HUES64 (cell line): ENCODE measurements at regions not wholly inside any gene's neighbourhood (a gene's known extent, or its start where the extent isn't known, plus 50 kb on each side); places are given as distances from the start of the nearest gene placed in this dataset.
"Not testable (repeated sequence)": the region's sequence is repeated elsewhere in the genome, so short reads cannot be mapped to it uniquely, and the experiment has no call there.

Source experiments
- H3K27ac ChIP-seq: 2 replicates; pipeline ENCODE4 v1.7.0; 2013; ENCODE audit warnings: low read depth, low read length, inconsistent platforms
- H3K27me3 ChIP-seq: 2 replicates; pipeline ENCODE4 v1.6.1; 2013; ENCODE audit warnings: mild to moderate bottlenecking, low read length; ENCODE audit not compliant: insufficient read depth
- H3K36me3 ChIP-seq: 2 replicates; pipeline ENCODE4 v1.6.1; 2013; ENCODE audit warnings: mild to moderate bottlenecking, low read length; ENCODE audit not compliant: insufficient read depth
- H3K4me1 ChIP-seq: 2 replicates; pipeline ENCODE4 v1.6.1; 2013; ENCODE audit warnings: mild to moderate bottlenecking, low read length, moderate library complexity; ENCODE audit not compliant: insufficient read depth
- H3K4me3 ChIP-seq: 2 replicates; pipeline ENCODE4 v1.5.1; 2013; ENCODE audit warnings: mild to moderate bottlenecking, low read length, moderate library complexity
- H3K9ac ChIP-seq: 2 replicates; pipeline ENCODE4 v1.6.1; 2013; ENCODE audit warnings: mild to moderate bottlenecking, low read depth, low read length
- H3K9me3 ChIP-seq: 2 replicates; pipeline ENCODE4 v1.6.1; 2013; ENCODE audit warnings: low read depth, low read length; ENCODE audit not compliant: insufficient read depth
- WGBS: fragments of 150-250, 120-280 bp; methylation state at CpG from one replicate; pipeline ENCODE4 v1.1.7; 2013; ENCODE audit warnings: missing lambda C conversion rate; 5-methylcytosine and 5-hydroxymethylcytosine counted together

DNA sequence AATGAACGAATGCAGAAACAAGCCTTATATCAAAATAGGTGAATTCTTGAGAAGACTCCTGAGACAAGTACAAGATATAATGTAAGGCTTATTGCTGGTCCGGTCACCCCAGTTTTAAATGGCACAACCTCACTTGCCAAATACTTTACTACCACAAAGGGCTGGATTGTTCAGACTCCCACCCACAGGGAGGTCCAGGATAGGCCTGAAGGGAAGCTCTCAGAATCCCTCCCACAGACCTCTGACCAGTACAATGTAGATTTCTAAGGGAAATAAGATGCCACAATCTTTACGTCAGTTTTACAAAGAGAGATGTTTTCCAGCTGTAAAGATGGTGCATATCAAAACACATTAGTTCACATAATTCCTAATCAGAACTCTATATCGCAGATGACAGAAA is 577.7 kb upstream of the ADAMTS9 start:
- Histone ChIP-seq H3K4me3 (no peak overlapping the region), H3K27ac (no peak overlapping the region), H3K27me3 (no peaks in the 10 kb centered on the region), H3K4me1 (peaks cover 11% of the 10 kb centered on the region), H3K36me3 (no peaks in the 10 kb centered on the region), H3K9ac (no peak overlapping the region), H3K9me3 (no peaks in the 10 kb centered on the region)
- 91% methylated on average over 3 of the region's 4 CpGs for WGBS

DNA sequence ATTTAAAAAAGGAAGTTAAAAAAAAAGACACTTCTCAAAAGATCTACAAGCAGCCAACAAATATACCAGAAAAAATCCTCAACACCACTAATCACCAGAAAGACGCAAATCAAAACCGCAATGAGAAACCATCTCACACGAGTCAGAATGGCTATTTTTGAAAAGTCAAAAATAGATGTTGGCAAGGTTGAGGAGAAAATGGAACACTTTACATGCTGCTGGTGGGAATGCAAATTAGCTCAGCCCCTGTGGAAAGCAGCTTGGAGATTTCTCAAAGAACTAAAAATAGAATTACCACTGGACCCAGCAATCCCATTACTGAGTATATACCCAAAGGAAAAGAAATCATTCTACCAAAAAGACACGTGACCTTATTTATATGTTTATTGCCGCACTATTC is 574.7 kb upstream of the ADAMTS9 start:
- H3K36me3 ChIP-seq = no peaks in the 10 kb centered on the region
- H3K9ac ChIP-seq = no peak overlapping the region
- no peak overlapping the region for H3K4me3 ChIP-seq
- WGBS = 100% methylated on average over 4 of the region's 5 CpGs
- H3K27ac ChIP-seq = no peak overlapping the region
- no peaks in the 10 kb centered on the region for H3K9me3 ChIP-seq
- H3K4me1 ChIP-seq = peaks cover 11% of the 10 kb centered on the region
- no peaks in the 10 kb centered on the region for H3K27me3 ChIP-seq

DNA sequence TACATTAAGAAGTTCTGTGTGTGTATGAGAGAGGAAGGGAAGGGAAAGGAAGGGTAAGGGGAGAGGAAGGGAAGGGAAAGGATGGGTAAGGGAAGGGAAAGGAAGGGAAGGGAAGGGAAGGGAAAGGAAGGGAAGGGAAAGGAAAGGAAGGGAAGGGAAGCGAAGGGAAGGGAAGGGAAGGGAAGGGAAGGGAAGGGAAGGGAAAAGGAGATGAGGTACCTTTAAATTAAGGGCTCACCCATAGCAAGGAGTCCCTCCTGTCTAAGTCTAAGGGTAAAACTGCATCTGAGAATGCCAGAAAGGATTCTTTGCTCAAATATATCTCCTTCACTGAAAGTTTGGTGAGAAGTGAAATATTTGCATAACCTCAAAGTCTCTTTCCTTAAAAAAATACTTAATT is 572.1 kb upstream of the ADAMTS9 start:
- no peaks in the 10 kb centered on the region for H3K36me3 ChIP-seq
- 62% methylated on average over 1 of the region's 1 CpG for WGBS
- H3K9ac ChIP-seq = no peak overlapping the region

DNA sequence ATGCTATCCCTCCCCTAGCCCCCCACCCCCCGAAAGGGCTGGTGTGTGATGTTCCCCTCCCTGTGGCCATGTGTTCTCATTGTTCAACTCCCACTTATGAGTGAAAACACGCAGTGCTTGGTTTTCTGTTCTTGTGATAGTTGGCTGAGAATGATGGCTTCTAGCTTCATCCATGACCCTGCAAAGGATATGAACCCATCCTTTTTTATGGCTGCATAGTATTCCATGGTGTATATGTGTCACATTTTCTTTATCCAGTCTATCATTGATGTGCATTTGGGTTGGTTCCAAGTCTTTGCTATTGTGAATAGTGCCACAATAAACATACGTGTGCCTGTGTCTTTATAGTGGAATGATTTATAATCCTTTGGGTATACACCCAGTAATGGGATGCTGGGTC is 565.1 kb upstream of the ADAMTS9 start:
- H3K9ac ChIP-seq, H3K36me3 ChIP-seq, H3K27ac ChIP-seq, H3K27me3 ChIP-seq, H3K4me3 ChIP-seq, H3K9me3 ChIP-seq, H3K4me1 ChIP-seq: not testable (repeated sequence)
- WGBS = 91% methylated on average over 2 of the region's 3 CpGs

More for the DNA sequence above, 572.1 kb upstream of the ADAMTS9 start:
- Histone ChIP-seq H3K9me3 (no peaks in the 10 kb centered on the region), H3K4me1 (no peaks in the 10 kb centered on the region), H3K27me3 (no peaks in the 10 kb centered on the region), H3K27ac (no peak overlapping the region), H3K4me3 (no peak overlapping the region)

DNA sequence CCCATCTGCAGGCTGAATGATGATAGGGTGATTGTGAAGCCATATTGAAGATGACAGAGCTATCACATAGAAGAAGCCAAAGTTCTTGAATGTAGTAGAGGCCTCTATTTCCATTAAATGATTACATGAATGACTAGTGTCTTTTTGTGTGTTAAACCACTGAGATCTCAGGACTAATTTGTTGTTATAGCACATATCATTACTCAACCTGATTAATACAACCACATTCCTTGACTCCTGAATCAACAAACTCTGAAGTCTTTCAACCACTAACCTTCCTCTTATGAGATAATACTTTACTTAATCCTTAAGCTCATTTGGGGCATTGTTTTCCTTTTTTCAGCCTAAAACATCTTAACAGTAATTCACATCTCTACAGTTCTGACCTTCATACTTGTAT is 564.5 kb upstream of the ADAMTS9 start:
- Histone ChIP-seq H3K9me3 (no peaks in the 10 kb centered on the region), H3K4me1 (no peaks in the 10 kb centered on the region), H3K9ac (no peak overlapping the region), H3K36me3 (no peaks in the 10 kb centered on the region), H3K27ac (no peak overlapping the region), H3K27me3 (no peaks in the 10 kb centered on the region), H3K4me3 (no peak overlapping the region)

DNA sequence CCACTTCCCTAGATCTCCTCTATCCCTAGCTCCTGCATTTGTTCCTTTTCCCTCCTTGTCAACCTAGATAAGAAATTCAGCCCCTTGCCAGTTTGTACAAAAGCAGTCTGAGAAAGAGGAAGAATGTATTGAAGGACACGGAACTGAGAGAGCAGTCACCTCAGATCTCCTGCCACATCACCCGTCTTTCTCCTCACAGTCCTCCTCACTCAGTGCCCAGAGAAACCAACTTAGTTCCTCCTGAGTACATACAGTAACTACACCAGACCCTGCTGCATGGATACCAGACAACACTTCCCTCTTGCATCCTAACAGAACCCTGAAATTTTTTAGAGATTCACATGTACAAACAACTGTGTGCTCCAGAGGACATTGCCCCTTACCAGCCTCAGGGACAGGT is 563.6 kb upstream of the ADAMTS9 start:
- Histone ChIP-seq H3K4me1 (no peaks in the 10 kb centered on the region), H3K36me3 (no peaks in the 10 kb centered on the region)
- WGBS = 92% methylated on average over 2 of the region's 2 CpGs

DNA sequence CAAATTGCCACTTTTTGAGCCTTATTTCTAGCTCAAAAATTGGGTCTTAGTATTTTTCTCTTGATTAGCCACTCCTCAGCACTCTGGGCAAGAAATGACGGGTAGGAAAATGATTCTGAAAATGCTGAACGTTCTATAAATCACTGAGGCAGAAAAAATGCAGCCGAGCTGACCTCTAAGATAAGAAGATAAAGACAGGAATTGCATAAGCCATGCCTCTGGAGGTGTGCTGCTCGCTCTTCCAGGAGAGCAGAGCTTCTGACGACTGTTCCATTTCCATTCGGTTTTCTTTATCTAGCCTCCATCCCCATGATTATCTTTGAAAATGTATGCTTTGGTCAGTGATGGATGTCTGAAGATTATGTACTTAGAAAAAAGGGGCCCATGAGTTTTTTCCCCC is 558.8 kb upstream of the ADAMTS9 start:
- Histone ChIP-seq H3K27me3 (no peaks in the 10 kb centered on the region), H3K9ac (no peak overlapping the region)
- 78% methylated on average over 5 of the region's 6 CpGs for WGBS

More for the DNA sequence above, 563.6 kb upstream of the ADAMTS9 start:
- Histone ChIP-seq H3K27me3 (no peaks in the 10 kb centered on the region), H3K9ac (no peak overlapping the region), H3K4me3 (no peak overlapping the region), H3K9me3 (no peaks in the 10 kb centered on the region), H3K27ac (no peak overlapping the region)

DNA sequence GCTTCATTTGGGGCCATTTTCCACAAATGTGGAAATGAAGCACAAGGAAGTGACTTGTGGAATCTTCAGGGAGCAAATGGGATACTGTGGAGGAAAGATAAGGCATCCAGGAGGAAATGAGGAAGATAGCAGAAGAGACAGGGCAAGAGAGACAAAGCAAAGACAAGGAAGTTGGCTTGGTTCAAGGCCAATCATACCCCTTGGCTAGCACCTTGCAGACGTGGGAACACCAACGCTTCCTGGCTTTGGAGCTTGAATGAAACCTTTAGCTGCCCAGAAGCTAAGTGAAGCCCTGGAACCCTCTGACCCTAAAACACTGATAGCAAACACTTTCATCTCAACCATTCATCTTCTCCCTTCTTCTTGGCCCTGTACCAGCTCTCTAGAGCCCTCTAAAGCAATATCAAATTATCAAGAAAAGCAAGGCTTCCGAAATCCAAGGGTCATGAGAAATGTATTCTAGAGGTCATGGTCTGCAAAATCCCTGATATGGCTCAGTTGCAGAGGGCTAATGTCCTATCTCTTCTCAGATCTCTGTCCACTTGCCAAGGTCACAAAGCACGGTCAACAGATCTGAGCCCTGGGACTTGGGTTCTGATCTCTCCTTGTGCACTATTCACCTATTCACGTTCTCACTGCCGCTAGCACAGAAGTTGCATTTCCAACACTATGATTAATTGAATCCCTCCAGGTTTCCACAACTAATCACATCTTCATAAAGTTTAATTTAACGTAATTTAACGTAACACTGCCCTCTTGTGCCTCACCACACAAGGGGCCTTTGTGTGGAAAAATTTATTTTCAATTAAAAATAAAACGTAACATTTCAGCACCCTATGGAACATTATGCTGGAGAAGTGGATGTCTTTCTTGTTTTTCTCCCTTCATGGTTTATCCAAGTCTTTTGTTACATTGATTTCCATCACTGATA is 557.6 kb upstream of the ADAMTS9 start:
- Histone ChIP-seq H3K9me3 (no peaks in the 10 kb centered on the region), H3K4me3 (no peak overlapping the region), H3K4me1 (no peaks in the 10 kb centered on the region), H3K36me3 (no peaks in the 10 kb centered on the region), H3K9ac (no peak overlapping the region), H3K27ac (no peak overlapping the region), H3K27me3 (no peaks in the 10 kb centered on the region)
- WGBS = 90% methylated on average over 7 of the region's 9 CpGs

More for the DNA sequence above, 558.8 kb upstream of the ADAMTS9 start:
- no peak overlapping the region for H3K27ac ChIP-seq
- H3K4me1 ChIP-seq = no peaks in the 10 kb centered on the region
- no peak overlapping the region for H3K4me3 ChIP-seq
- no peaks in the 10 kb centered on the region for H3K9me3 ChIP-seq
- no peaks in the 10 kb centered on the region for H3K36me3 ChIP-seq

DNA sequence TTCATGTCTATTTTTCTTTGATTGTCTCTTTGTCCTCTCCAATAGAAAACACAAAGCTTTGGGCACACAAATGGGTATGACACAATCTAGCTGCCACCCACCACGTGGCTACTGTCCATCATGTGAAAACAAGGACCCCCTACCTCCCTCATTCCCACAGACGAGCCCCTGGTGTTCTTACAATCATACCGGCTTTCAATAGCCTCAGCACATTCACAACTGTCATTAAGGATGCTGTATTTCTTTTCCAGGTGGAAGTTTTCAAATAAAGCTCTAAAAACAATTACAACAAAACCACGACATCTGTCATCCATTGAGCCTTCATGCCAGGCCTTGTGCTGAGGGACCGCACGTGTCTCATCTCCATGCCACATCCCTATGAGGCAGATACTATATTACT is 552.6 kb upstream of the ADAMTS9 start:
- Histone ChIP-seq H3K9ac (no peak overlapping the region), H3K36me3 (no peaks in the 10 kb centered on the region), H3K4me1 (no peaks in the 10 kb centered on the region), H3K4me3 (no peak overlapping the region), H3K27me3 (no peaks in the 10 kb centered on the region), H3K27ac (no peak overlapping the region), H3K9me3 (peaks cover 3% of the 10 kb centered on the region; the same call in 1 of the 2 replicates)
- WGBS = 89% methylated on average over 6 of the region's 6 CpGs

DNA sequence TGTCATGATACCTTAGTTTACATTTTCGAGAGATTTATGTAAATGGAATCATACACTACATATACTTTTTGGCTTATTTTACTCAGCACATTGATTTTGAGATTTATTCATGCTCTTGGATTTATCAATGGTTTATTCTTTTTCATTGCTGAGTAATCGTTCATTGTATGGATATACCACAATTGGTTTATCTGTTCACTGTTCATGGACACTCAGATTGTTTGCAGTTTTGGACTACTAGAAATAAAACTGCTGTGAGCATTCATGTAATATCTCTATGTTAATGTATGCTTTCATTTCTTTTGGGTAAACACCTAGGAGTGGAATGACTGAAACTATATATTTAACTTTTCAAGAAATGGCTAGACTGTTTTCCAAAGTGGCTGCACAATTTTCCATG is 550.9 kb upstream of the ADAMTS9 start:
- Histone ChIP-seq H3K4me3 (no peak overlapping the region), H3K9me3 (peaks cover 3% of the 10 kb centered on the region; the same call in 1 of the 2 replicates), H3K27me3 (no peaks in the 10 kb centered on the region), H3K4me1 (no peaks in the 10 kb centered on the region), H3K27ac (no peak overlapping the region), H3K9ac (no peak overlapping the region), H3K36me3 (no peaks in the 10 kb centered on the region)
- 100% methylated on average over 1 of the region's 2 CpGs for WGBS

DNA sequence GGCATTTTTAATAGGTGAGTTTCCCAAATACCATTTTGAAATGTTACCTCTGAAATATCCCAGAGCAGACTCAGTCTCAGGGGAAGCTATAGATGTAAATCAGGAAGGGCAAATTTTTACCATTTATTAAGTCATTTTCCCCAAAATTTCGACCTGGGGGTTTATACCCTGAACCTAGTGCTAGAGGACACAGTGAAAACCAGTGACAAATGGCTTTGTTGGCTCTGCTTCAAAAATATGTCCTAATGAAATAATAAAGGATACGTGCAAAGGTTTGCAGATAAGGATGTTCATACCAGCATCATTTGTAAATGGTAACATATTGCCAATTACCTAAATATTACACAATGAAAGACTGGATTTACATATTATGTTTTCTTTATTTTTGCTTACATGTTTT is 546.7 kb upstream of the ADAMTS9 start:
- Histone ChIP-seq H3K9ac (no peak overlapping the region), H3K9me3 (peaks cover 3% of the 10 kb centered on the region; the same call in 1 of the 2 replicates)
- 90% methylated on average over 2 of the region's 2 CpGs for WGBS

More for the DNA sequence above, 546.7 kb upstream of the ADAMTS9 start:
- H3K27ac ChIP-seq = no peak overlapping the region
- no peak overlapping the region for H3K4me3 ChIP-seq
- H3K36me3 ChIP-seq = no peaks in the 10 kb centered on the region
- no peaks in the 10 kb centered on the region for H3K27me3 ChIP-seq
- no peaks in the 10 kb centered on the region for H3K4me1 ChIP-seq
